ENCODE measurements at regions not wholly inside any gene's neighbourhood (a gene's known extent, or its start where the extent isn't known, plus 50 kb on each side); places are given as distances from the start of the nearest gene placed in this dataset.
A peak's percentile ranks its signal among the peaks of the same experiment; 100 is the strongest.

DNA sequence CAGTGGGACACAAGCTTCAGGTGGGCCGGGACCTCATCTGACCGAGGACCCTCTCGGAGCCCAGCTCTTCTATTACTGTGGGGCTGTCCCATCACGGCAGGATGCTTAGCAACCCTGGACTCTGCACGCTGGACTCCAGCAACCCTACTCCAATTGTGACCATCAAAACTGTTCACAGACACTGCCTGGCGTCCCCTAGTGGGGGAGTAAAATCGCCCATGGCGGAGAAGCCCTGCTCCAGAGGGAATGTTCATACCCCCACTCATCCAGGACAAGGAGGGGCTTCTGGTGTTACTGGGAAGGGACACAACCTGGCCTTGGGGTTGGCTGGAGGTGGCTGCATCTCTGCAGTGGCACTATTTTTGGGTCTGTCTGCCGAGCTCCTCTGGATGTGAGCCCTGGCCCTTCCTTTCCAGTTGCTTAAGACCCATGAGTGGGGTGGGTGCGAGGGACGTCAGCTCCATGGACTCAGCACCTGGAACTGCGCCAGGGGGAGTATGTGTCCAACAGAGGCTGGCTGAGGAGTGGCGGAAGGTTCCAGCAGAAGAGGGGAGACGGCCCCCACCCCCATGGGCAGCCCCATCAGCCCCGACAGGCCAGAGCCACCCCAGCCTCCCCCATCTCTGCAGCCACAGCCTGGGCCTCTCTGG lies 103.8 kb downstream of the RFLNA start:
- no peak overlapping the region for H3K4me3 Mint-ChIP-seq
- no peaks in the 10 kb centered on the region for H3K4me1 Mint-ChIP-seq
- DNase-seq (no peak), ATAC-seq (no peak)
- no peaks in the 10 kb centered on the region for H3K9me3 Mint-ChIP-seq (ENCODE audit: low read depth)
- no peaks in the 10 kb centered on the region for H3K27me3 Mint-ChIP-seq
- H3K27ac Mint-ChIP-seq, result no peak overlapping the region
- CTCF ChIA-PET, result interaction anchor here (1.0 to 1.7 kb wide), 5 partner anchors 9 to 373 kb away, joined by 3 to 7 read pairs (median 4); no protein-coding TSS in a partner anchor
- peaks cover 1% of the 10 kb centered on the region for H3K36me3 Mint-ChIP-seq

DNA sequence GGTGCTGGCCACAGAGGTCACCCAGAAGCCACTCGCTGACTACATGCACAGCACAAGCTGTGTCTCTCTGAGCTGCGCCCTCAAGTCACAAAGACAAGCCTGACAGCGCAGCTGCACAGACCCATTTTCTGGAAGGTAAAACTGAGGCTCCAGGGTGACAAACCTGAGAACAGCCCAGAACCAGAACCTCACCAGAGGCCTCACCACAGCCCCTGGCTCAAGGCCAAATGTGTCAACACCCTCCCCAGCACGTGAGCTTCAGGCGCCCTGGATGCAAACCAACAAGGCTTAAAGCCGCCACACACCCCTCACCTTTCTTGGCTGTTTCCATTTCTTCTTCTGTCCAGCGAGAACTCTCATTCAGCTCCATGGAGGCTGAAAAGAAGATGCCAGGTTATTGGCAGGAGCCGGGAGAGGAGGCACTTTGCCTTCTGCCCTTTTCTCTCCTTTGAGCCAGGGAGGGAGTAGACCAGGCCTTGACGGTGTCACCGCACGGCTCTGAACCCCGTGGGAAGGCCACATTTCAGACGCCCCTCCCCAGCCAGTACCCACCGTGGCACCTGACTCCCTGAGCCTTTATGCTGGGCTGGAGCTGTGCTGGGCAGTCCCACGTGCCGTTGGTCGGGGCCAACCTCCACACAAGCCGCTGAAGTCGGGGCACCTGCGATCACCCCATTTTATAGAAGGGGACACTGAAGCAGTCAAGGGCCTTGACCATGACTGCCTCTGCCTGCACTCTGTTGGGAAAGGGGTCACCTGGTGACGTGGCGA lies 103.1 kb downstream of the RFLNA start:
- Mint-ChIP-seq H3K27ac (no peak overlapping the region), H3K27me3 (no peaks in the 10 kb centered on the region), H3K9me3 (ENCODE audit: low read depth) (no peaks in the 10 kb centered on the region), H3K4me1 (no peaks in the 10 kb centered on the region), H3K4me3 (no peak overlapping the region), H3K36me3 (peaks cover 1% of the 10 kb centered on the region)
- CTCF ChIA-PET, result interaction anchor here (1.3 to 1.7 kb wide), 2 partner anchors 8 to 374 kb away, joined by 3 to 7 read pairs; no protein-coding TSS in a partner anchor
- ATAC-seq (no peak), DNase-seq (no peak)

DNA sequence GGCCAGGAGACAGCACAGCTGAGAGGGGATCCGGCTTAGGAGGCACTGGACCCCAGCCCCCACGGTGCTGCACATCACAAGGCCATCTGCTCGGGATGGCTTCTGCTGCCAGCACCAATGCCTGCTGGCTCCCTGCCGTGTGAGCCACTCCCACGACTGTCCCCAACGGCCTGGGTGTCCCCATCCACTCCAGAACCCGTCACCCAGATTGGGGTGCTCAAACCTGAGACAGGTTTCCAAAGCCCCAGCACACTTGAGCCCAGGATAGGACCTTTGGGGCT lies 102.4 kb downstream of the RFLNA start:
- Mint-ChIP-seq H3K4me3 (no peak overlapping the region), H3K4me1 (peaks cover under 1% of the 10 kb centered on the region), H3K36me3 (peaks cover 1% of the 10 kb centered on the region), H3K27ac (no peak overlapping the region), H3K27me3 (no peaks in the 10 kb centered on the region), H3K9me3 (ENCODE audit: low read depth) (no peaks in the 10 kb centered on the region)
- CTCF ChIA-PET, result no interaction called here
- DNase-seq (no peak), ATAC-seq (no peak)

DNA sequence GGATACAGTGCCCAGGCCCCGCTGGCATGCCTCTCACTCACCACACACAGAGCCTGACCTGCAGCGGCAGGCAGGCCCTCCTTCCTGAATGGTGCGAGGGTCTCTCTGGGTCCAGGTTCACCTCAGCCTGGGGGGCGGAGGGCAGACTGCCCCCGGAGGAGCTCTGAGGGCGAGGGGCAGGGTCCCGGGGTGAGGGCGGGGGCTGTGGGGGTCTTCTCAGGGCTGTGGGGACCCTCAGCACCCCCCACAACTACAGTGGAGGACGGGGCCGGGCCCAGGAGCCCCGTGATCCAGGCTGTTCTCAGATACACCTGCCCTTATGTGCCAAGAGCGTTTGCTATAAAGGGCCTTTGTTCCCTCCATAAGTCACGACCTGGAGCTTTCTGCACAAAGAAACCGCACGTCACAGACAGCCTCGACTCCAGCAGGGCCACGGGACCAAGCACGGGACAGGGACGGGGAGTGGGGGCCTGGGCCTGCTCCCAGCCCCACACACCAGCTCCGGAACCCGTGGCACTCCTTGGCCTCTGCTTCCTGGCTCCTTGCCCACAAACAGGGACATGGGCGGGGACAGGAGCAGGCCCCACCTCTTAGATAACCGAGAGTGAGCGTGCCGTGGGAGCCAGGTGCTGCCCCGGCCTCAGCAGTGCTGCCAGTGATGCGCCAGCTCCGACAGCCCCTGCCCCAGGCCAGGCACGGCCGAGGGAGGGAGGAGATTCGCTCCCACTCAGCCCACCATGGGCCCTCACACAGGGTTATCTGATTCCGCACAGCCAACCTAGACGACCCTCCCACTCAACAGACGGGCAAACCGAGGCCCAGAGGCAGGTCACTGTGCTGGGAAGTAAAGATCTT lies 101.9 kb downstream of the RFLNA start:
- no peak for DNase-seq
- Mint-ChIP-seq H3K27me3 (no peaks in the 10 kb centered on the region), H3K4me3 (no peak overlapping the region), H3K9me3 (ENCODE audit: low read depth) (no peaks in the 10 kb centered on the region), H3K4me1 (peaks cover 5% of the 10 kb centered on the region), H3K27ac (no peak overlapping the region), H3K36me3 (peaks cover 1% of the 10 kb centered on the region)
- CTCF ChIA-PET, result no interaction called here
- ATAC-seq, result no peak

DNA sequence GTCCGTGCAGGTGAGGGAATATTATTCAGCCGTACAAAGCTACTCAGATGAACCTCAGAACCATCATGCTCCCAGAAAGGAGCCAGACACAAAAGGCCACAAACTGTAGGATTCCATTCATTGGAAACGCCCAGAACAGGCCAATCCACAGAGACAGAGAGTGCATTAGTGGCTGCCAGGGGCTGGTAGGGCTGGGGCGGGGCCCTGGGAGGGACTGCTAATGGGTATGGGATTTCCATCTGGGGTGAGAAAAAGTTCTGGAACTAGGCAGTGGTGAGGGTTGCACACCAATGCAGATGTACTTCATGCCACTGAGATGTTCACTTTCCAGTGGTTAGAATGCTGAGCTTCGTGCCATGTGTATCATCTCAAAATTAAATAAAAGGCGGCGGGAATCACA lies 101.1 kb downstream of the RFLNA start:
- H3K4me3 Mint-ChIP-seq, result no peak overlapping the region
- no peak for DNase-seq

DNA sequence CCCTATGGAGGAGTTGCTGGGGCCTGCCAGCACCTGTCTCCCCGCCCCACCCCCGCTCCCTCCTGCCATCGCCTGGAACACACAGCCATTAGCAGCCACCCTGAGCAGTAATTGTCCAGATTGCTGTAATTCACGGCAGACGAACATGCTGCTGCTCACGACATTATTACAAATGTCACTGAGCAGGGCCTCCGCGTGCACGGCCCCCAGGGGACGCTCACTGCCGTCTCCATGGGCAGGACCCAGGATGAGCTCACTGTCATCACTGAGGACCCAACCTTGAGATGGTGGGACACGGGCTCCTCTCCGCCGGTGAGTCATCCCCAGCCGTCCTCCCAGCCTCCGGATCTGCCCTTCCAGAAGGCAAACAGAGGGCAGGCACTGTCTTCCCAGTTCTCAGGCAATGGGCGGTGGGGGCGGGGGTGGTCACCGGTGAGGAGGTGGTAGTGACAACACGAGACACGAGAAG lies 100.4 kb downstream of the RFLNA start:
- Mint-ChIP-seq H3K9me3 (ENCODE audit: low read depth) (no peaks in the 10 kb centered on the region), H3K4me1 (peaks cover 19% of the 10 kb centered on the region), H3K36me3 (peaks cover 1% of the 10 kb centered on the region), H3K27ac (no peak overlapping the region), H3K27me3 (no peaks in the 10 kb centered on the region), H3K4me3 (no peak overlapping the region)
- CTCF ChIA-PET, result no interaction called here
- no peak for ATAC-seq
- no peak for DNase-seq

More for the DNA sequence above, 101.1 kb downstream of the RFLNA start:
- CTCF ChIA-PET, result no interaction called here
- H3K9me3 Mint-ChIP-seq (ENCODE audit: low read depth), result no peaks in the 10 kb centered on the region
- no peak for ATAC-seq
- H3K27me3 Mint-ChIP-seq, result no peaks in the 10 kb centered on the region
- peaks cover 13% of the 10 kb centered on the region for H3K4me1 Mint-ChIP-seq
- peaks cover 1% of the 10 kb centered on the region for H3K36me3 Mint-ChIP-seq
- no peak overlapping the region for H3K27ac Mint-ChIP-seq

DNA sequence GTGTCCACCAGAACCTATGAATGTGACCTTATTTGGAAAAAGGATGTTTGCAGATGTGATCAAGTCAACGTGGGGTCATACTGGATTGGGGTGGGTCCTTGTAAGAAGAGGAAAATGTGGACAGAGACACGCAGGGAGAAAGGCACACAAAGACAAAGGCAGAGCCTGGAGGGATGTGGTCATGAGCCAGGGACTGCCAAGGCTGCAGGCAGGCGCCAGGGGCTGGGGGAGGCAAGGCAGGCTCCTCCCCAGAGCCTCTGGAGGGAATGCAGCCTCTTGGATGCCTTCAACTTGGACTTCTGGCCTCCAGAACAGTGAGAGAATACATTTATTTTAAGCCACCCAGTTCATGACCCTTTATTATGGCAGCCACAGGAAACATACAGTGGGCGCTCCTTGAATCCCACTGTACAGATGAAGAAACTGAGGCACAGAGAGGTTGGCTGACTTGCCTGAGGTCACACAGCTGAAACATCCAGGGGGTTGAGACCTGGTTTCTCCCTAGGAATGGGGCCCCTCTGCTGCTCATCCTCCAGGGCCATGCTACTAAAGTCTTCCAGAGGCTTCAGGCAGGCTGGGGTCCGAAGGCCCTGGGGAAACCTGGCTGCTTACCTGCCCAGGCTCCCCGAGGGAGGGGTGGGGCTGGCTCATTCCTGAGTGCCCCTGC lies 99.7 kb downstream of the RFLNA start:
- H3K27ac Mint-ChIP-seq, result no peak overlapping the region
- no peaks in the 10 kb centered on the region for H3K27me3 Mint-ChIP-seq
- H3K4me3 Mint-ChIP-seq, result no peak overlapping the region
- H3K4me1 Mint-ChIP-seq, result peaks cover 25% of the 10 kb centered on the region
- peaks cover 1% of the 10 kb centered on the region for H3K36me3 Mint-ChIP-seq
- ATAC-seq (no peak), DNase-seq (no peak)
- H3K9me3 Mint-ChIP-seq (ENCODE audit: low read depth), result no peaks in the 10 kb centered on the region
- CTCF ChIA-PET, result interaction anchor here (1.5 kb wide), 1 partner anchor 14 kb away, joined by 3 read pairs; no protein-coding TSS in a partner anchor

DNA sequence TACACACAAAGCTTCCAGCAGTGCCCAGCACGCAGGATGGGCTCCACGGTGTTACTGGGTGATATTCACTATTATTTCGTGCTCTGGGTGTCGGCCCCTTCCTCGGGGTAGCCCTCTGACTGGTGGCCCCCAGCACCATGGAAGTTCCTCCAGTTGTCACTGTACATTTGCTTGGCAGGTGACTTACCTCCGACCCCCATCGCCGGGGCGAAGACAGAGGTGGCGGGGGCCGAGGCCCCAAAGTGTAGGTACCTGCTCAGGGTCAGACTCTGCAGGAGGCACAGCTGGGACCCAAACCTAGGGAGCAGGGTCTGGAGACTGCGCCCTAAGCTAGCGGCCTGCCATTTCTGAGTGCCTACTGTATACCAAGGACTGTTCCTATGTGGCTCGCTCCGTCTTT lies 98.9 kb downstream of the RFLNA start:
- Mint-ChIP-seq H3K27me3 (no peaks in the 10 kb centered on the region), H3K9me3 (ENCODE audit: low read depth) (no peaks in the 10 kb centered on the region), H3K36me3 (peaks cover 1% of the 10 kb centered on the region), H3K4me3 (no peak overlapping the region), H3K4me1 (peaks cover 25% of the 10 kb centered on the region), H3K27ac (no peak overlapping the region)
- CTCF ChIA-PET, result interaction anchor here (1.5 kb wide), 1 partner anchor 14 kb away, joined by 3 read pairs; no protein-coding TSS in a partner anchor
- no peak for DNase-seq
- no peak for ATAC-seq

DNA sequence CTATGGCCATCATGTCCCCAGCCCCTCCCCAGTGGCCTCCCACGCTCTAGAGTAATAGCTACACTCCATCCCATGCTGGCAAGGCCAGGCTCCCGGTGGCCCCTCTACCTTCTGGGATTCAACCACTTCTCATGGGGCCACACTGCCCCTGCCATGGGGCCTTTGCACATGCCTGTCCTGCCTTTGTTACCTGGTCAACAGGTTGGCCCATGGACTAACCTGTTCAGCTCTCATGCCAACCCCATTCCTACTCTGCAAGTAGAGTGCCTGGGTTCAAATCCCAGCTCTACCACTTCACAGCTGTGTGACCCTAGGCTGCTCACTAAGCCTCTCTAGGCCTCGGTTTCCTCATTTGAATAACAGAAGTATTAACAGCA lies 98.5 kb downstream of the RFLNA start:
- CTCF ChIA-PET, result interaction anchor here (1.5 kb wide), 1 partner anchor 15 kb away, joined by 3 read pairs; no protein-coding TSS in a partner anchor
- DNase-seq (no peak), ATAC-seq (no peak)
- Mint-ChIP-seq H3K4me1 (peaks cover 25% of the 10 kb centered on the region), H3K4me3 (no peak overlapping the region), H3K27me3 (no peaks in the 10 kb centered on the region), H3K9me3 (ENCODE audit: low read depth) (no peaks in the 10 kb centered on the region), H3K27ac (no peak overlapping the region), H3K36me3 (peaks cover 1% of the 10 kb centered on the region)

DNA sequence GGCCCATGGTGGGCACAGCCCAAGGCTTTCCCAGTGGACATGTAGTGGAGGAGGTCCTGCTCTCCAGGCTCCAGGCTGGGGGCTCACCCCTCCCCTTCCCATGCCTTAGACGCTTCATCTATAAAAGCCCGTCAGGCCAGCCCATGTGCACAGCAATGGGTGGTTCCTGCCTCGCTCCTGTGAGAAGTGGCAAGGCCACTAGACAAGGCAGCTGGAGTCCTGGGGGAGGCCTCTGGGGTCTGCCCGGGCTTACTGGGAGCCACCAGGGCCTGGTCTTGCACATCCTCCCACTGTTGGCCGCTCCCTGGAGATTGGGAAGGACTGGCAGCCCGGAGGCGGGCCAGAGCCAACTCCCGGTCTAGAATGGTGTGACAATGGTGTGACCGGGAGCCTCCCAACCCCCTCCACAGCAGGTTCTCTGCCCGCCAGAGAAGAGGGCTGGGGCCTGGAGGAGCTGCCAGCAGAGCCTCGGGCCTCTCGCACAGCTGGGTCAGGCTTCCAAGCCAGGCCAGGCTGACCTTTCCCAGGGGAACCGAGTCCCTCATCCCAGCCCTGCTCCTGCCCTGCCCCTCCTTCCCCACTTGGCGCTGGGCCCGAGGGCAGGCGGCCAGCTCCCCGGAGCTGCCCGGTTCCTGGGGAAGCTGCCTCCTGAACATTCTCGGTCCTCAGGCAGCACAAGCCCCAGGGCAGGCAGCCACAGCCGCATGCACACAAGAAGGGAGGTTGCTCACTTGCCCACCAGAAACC lies 97.9 kb downstream of the RFLNA start:
- Mint-ChIP-seq H3K36me3 (peaks cover 1% of the 10 kb centered on the region), H3K27me3 (no peaks in the 10 kb centered on the region), H3K9me3 (ENCODE audit: low read depth) (no peaks in the 10 kb centered on the region), H3K4me3 (no peak overlapping the region), H3K4me1 (peaks cover 25% of the 10 kb centered on the region), H3K27ac (no peak overlapping the region)
- CTCF ChIA-PET, result no interaction called here
- DNase-seq (no peak), ATAC-seq (no peak)

DNA sequence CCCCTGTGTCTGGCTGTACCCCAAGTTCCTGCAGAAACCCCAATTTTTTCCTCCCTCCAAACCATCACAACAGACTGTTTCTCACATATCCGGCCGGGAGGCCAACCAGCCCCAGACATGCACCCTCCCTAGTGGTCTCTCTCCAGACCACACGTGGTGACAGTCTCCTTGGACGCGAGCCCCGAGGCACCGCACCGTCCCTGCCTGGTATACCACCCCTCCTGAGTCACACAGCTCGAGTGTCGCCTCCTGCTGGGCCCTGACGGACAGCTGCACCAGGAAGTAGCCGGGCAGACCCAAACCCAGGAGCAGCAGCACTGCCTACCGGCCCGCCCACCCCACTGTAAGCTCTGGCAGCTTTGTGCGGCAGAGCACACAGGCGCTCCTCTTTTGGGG lies 97.4 kb downstream of the RFLNA start:
- ATAC-seq (no peak), DNase-seq (no peak)
- no peaks in the 10 kb centered on the region for H3K27me3 Mint-ChIP-seq
- H3K9me3 Mint-ChIP-seq (ENCODE audit: low read depth), result no peaks in the 10 kb centered on the region
- no peak overlapping the region for H3K27ac Mint-ChIP-seq
- no peak overlapping the region for H3K4me3 Mint-ChIP-seq
- peaks cover 25% of the 10 kb centered on the region for H3K4me1 Mint-ChIP-seq
- H3K36me3 Mint-ChIP-seq, result peaks cover 1% of the 10 kb centered on the region
- CTCF ChIA-PET, result no interaction called here

DNA sequence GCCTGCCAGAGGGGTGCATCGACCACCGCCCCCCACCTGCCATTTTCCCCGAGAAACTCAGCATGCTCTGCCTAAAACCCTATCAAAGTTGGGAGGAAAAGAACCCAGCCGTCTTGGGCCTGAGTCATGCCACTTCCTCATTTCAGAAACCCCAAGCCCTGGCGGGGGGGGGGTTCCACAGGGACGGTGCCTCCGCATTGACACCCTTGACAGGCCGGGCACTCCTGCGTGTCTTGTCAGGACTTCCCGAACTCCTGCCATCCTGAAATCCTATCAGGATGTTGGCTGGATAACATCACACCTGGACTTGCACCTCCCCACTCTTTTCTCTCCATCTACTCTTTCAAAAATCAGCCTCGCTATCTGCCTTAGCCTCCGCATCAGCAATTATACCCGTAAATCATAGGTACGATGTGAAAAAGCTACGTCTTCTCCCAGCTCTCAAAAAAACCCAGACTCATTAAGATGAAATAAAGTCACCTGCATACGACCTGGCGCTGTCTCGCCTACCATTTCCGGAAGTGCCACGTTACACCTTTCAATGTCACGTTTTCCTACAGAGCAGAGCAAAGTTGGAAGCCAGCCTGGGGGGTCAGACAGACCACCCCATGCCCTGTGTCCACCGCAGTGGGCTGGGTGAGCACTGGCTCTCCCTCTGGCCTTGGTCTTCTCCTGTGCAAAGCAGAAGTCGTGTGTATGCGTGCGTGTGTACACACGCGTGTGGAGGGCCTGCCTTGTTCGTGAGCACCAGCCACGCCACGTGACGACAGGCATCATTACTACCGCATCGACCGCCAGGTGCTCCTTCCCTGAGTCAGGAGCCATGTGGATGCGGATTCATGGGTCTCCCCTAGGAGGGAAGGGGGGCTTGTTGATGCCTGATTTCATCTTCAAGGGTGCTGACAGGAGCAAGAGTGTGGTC lies 96.7 kb downstream of the RFLNA start:
- peak overlapping the region; percentile 2 for H3K27ac Mint-ChIP-seq
- no peaks in the 10 kb centered on the region for H3K9me3 Mint-ChIP-seq (ENCODE audit: low read depth)
- CTCF ChIA-PET, result interaction anchor here (1.0 kb wide), 1 partner anchor 79 kb away, joined by 3 read pairs; no protein-coding TSS in a partner anchor
- DNase-seq (peak; percentile 47), ATAC-seq (no peak)
- peaks cover 1% of the 10 kb centered on the region for H3K36me3 Mint-ChIP-seq
- H3K4me1 Mint-ChIP-seq, result peaks cover 25% of the 10 kb centered on the region
- H3K27me3 Mint-ChIP-seq, result no peaks in the 10 kb centered on the region
- H3K4me3 Mint-ChIP-seq, result no peak overlapping the region
